Keratinocyte (primary cell): ENCODE measurements at regions not wholly inside any gene's neighbourhood (a gene's known extent, or its start where the extent isn't known, plus 50 kb on each side); places are given as distances from the start of the nearest gene placed in this dataset.

Experiments used
- DNase-seq: peaks from one replicate; pipeline ENCODE4 v3.0.0-alpha.2; 2011; ENCODE audit warnings: low read depth, missing footprints, low spot score
- FAIRE-seq: peaks from 2 replicates; lab custom pipeline; 2011; peaks lifted over from hg19 to GRCh38; lab: Jason Lieb, UNC
- H2AFZ ChIP-seq: 2 replicates; pipeline ENCODE4 v1.6.0; 2012; ENCODE audit warnings: low read length, control low read depth, inconsistent platforms; ENCODE audit not compliant: control insufficient read depth
- H3K27ac ChIP-seq: 2 replicates; pipeline ENCODE4 v1.5.1; 2011; ENCODE audit warnings: low read length; ENCODE audit not compliant: control insufficient read depth, insufficient read depth
- H3K27me3 ChIP-seq: 3 replicates; pipeline ENCODE4 v1.6.0; 2011; ENCODE audit warnings: low read length; ENCODE audit not compliant: control insufficient read depth, insufficient read depth; ENCODE audit errors: extremely low read depth
- H3K36me3 ChIP-seq, 2 experiments: 2 replicates in 1 of 2; 3 replicates in 1 of 2; pipeline ENCODE4 v1.5.1; 2011; ENCODE audit warnings: low read length in 2 of 2, mild to moderate bottlenecking in 1 of 2; ENCODE audit not compliant: control insufficient read depth in 2 of 2, insufficient read depth in 2 of 2; ENCODE audit errors: extremely low read depth in 1 of 2
- H3K4me1 ChIP-seq: 3 replicates; pipeline ENCODE4 v1.5.1; 2011; ENCODE audit warnings: low read length; ENCODE audit not compliant: control insufficient read depth, insufficient read depth; ENCODE audit errors: extremely low read depth
- H3K4me2 ChIP-seq: 3 replicates; pipeline ENCODE4 v1.6.0; 2011; ENCODE audit warnings: low read depth, low read length; ENCODE audit not compliant: control insufficient read depth, insufficient read depth; ENCODE audit errors: extremely low read depth
- H3K4me3 ChIP-seq, 3 experiments: fragments of 200-600 bp in 1 of 3; sonication (generic) in 1 of 3; 2 replicates in 2 of 3; 3 replicates in 1 of 3; pipeline ENCODE4 v1.5.1; 2011 to 2016; ENCODE audit warnings: low read length in 3 of 3, mild to moderate bottlenecking in 3 of 3, control low read depth in 2 of 3, inconsistent platforms in 1 of 3, low read depth in 1 of 3, mixed read lengths in 1 of 3, mixed run types in 1 of 3, moderate library complexity in 1 of 3; ENCODE audit not compliant: control insufficient read depth in 2 of 3, insufficient read depth in 2 of 3; ENCODE audit errors: extremely low read depth in 1 of 3
- H3K79me2 ChIP-seq: 2 replicates; pipeline ENCODE4 v1.6.0; 2012; ENCODE audit warnings: low read length; ENCODE audit not compliant: control insufficient read depth, insufficient read depth
- H3K9ac ChIP-seq: 3 replicates; pipeline ENCODE4 v1.6.0; 2011; ENCODE audit warnings: low read length; ENCODE audit not compliant: control insufficient read depth, insufficient read depth; ENCODE audit errors: extremely low read depth
- H3K9me1 ChIP-seq: 3 replicates; pipeline ENCODE4 v1.6.0; 2011; ENCODE audit warnings: low read length; ENCODE audit not compliant: control insufficient read depth, insufficient read depth; ENCODE audit errors: extremely low read depth
- H3K9me3 ChIP-seq: 2 replicates; pipeline ENCODE4 v1.5.1; 2012; ENCODE audit warnings: low read depth, low read length; ENCODE audit not compliant: control insufficient read depth
- H4K20me1 ChIP-seq: 3 replicates; pipeline ENCODE4 v1.6.0; 2011; ENCODE audit warnings: low read length; ENCODE audit not compliant: control insufficient read depth, insufficient read depth; ENCODE audit errors: extremely low read depth
- EZH2 ChIP-seq: IDR thresholded peaks from one replicate; pipeline ENCODE4 v1.6.1; 2012; ENCODE audit warnings: inconsistent platforms, mild to moderate bottlenecking, low read length, moderate library complexity
- dilution Hi-C: fragments of 300-500 bp; cut with MboI; formaldehyde crosslinking; loops from one replicate; pipeline ENCODE4 v1.7.0; 2020; ENCODE audit warnings: low sequenced_read_pairs; ENCODE audit not compliant: extremely low pct_ligation_motif_present
- TF ChIP-seq, protein P1 (sequence below), 3 experiments: IDR thresholded peaks in 1 of 3; conservative IDR thresholded peaks in 1 of 3; optimal IDR thresholded peaks in 1 of 3; 2 replicates in 2 of 3; 3 replicates in 1 of 3; pipeline versions ENCODE3 to v1.5.1; 2011; ENCODE audit warnings: low read length in 3 of 3, mild to moderate bottlenecking in 3 of 3, moderate library complexity in 2 of 3, control low read depth in 1 of 3, inconsistent platforms in 1 of 3; ENCODE audit not compliant: insufficient read depth in 2 of 3; ENCODE audit errors: extremely low read depth in 1 of 3

DNA sequence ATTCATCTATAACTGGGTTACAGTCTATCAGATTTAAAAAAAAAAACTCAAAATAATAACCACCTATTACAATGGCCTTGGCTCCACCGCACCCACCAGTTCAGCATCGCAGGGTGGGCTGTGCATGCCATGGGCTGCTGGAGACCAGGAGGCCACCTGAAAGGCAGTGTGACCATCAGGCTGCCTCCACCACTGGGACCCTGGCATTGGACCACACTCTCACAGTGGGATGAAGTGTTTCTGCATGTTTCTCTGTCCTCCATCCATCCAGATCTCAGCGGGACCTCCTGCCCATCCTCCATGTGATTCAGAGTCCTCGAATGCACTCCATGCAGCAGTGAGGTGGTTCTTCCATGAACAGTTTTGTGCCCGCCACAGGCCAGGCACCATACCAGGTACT is 206.1 kb upstream of the CST7 start:
- Histone ChIP-seq H3K9me3 (no peaks in the 10 kb centered on the region), H3K27me3 (peaks cover 8% of the 10 kb centered on the region), H3K9ac (no peak overlapping the region), H3K36me3 (no peaks in the 10 kb centered on the region), H3K9me1 (no peaks in the 10 kb centered on the region), H3K79me2 (no peaks in the 10 kb centered on the region), H3K27ac (no peak overlapping the region), H3K4me1 (peaks cover 9% of the 10 kb centered on the region), H3K4me3 (no peak overlapping the region), H2AFZ (no peak overlapping the region), H4K20me1 (no peaks in the 10 kb centered on the region), H3K4me2 (no peak overlapping the region)
- FAIRE-seq (no peak), DNase-seq (no peak)
- dilution Hi-C loops, result no loop called here
- TF ChIP-seq EZH2, result no peak
- TF ChIP-seq, protein P1, sequence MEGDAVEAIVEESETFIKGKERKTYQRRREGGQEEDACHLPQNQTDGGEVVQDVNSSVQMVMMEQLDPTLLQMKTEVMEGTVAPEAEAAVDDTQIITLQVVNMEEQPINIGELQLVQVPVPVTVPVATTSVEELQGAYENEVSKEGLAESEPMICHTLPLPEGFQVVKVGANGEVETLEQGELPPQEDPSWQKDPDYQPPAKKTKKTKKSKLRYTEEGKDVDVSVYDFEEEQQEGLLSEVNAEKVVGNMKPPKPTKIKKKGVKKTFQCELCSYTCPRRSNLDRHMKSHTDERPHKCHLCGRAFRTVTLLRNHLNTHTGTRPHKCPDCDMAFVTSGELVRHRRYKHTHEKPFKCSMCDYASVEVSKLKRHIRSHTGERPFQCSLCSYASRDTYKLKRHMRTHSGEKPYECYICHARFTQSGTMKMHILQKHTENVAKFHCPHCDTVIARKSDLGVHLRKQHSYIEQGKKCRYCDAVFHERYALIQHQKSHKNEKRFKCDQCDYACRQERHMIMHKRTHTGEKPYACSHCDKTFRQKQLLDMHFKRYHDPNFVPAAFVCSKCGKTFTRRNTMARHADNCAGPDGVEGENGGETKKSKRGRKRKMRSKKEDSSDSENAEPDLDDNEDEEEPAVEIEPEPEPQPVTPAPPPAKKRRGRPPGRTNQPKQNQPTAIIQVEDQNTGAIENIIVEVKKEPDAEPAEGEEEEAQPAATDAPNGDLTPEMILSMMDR (optimal IDR thresholded peaks at IDR 0.05 in 1 of 3, IDR thresholded peaks at IDR 0.05 in 1 of 3, conservative IDR thresholded peaks at IDR 0.05 in 1 of 3; ENCODE audit: extremely low read depth in 1 of 3, insufficient read depth in 2 of 3, low read length in 3 of 3), result no peak

DNA sequence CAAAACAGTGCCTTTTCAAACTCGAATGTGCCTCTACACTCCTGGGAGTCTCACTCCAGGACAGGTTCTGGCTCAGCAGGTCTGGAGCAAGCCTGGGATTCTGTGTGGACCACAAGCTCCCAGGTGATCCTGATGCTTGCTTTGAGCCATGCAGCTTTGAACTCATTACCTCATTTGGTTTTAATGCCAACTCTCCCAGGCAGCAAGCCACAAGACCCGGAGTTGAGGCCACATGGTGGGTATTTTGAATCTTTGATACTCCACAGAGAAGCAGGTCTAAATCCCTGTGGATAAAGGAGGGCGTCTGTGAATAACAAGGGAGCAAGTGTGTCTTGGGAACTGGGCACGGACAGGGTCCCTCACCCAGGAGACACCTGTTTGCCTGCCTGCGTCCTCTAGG is 205.4 kb upstream of the CST7 start:
- Histone ChIP-seq H3K4me1 (peaks cover 9% of the 10 kb centered on the region), H3K9ac (no peak overlapping the region), H3K27me3 (peaks cover 8% of the 10 kb centered on the region), H3K27ac (no peak overlapping the region), H3K4me2 (no peak overlapping the region), H4K20me1 (no peaks in the 10 kb centered on the region), H3K36me3 (no peaks in the 10 kb centered on the region), H2AFZ (no peak overlapping the region), H3K79me2 (no peaks in the 10 kb centered on the region), H3K4me3 (no peak overlapping the region), H3K9me3 (no peaks in the 10 kb centered on the region), H3K9me1 (no peaks in the 10 kb centered on the region)
- FAIRE-seq, result no peak
- dilution Hi-C loops, result no loop called here
- no peak for DNase-seq
- TF ChIP-seq, protein P1 (optimal IDR thresholded peaks at IDR 0.05 in 1 of 3, IDR thresholded peaks at IDR 0.05 in 1 of 3, conservative IDR thresholded peaks at IDR 0.05 in 1 of 3; ENCODE audit: extremely low read depth in 1 of 3, insufficient read depth in 2 of 3, low read length in 3 of 3), result no peak
- no peak for TF ChIP-seq EZH2
